IPS-15b (cell line): ENCODE measurements at regions not wholly inside any gene's neighbourhood (a gene's known extent, or its start where the extent isn't known, plus 50 kb on each side); places are given as distances from the start of the nearest gene placed in this dataset.
"Not testable (repeated sequence)": the region's sequence is repeated elsewhere in the genome, so short reads cannot be mapped to it uniquely, and the experiment has no call there.

Experiments used
- H3K27me3 ChIP-seq: one replicate; pipeline ENCODE4 v1.6.1; 2013; ENCODE audit warnings: low read length; ENCODE audit not compliant: control insufficient read depth, insufficient read depth
- H3K36me3 ChIP-seq: one replicate; pipeline ENCODE4 v1.6.1; 2013; ENCODE audit warnings: low read length; ENCODE audit not compliant: control insufficient read depth, insufficient read depth
- H3K4me1 ChIP-seq: one replicate; pipeline ENCODE4 v1.6.1; 2013; ENCODE audit warnings: mild to moderate bottlenecking, low read length; ENCODE audit not compliant: control insufficient read depth, insufficient read depth
- H3K4me3 ChIP-seq: one replicate; pipeline ENCODE4 v1.5.1; 2013; ENCODE audit warnings: low read depth, low read length
- H3K9ac ChIP-seq: one replicate; pipeline ENCODE4 v1.6.1; 2013; ENCODE audit warnings: low read depth, mild to moderate bottlenecking, low read length
- H3K9me3 ChIP-seq: one replicate; pipeline ENCODE4 v1.6.1; 2013; ENCODE audit warnings: mild to moderate bottlenecking, low read length; ENCODE audit not compliant: control insufficient read depth, insufficient read depth

DNA sequence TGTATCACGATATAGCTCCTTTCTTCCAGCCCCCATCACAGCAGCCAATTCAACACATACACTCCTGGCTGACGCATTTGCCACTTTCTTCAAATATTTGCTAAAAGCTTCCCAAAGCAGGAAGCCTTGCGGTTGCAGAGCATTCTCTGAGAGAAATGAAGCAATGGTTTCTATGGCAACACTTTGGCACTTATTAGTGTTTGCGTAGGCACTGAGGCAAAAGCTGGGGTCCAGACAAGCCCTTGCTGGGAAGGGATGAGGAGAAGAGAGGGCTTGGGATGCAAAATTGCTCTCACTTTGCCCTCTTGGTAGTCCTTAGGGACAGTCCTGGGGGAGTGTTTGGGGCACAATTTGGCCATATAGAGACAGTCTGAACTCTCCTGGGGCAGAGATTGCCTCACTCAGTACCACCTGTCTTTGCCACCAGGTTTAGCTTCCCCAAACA, 55.0 kb upstream of the PAK3 start:
- H3K36me3 ChIP-seq, result no peaks in the 10 kb centered on the region
- no peaks in the 10 kb centered on the region for H3K9me3 ChIP-seq
- H3K9ac ChIP-seq, result no peak overlapping the region
- H3K27me3 ChIP-seq, result no peaks in the 10 kb centered on the region
- H3K4me3 ChIP-seq, result no peak overlapping the region
- no peaks in the 10 kb centered on the region for H3K4me1 ChIP-seq

GRCh38 chrX:111040377-111041017, 55.5 kb upstream of the PAK3 start:
- Histone ChIP-seq H3K36me3 (no peaks in the 10 kb centered on the region), H3K9ac (no peak overlapping the region), H3K4me1 (no peaks in the 10 kb centered on the region), H3K9me3 (no peaks in the 10 kb centered on the region), H3K27me3 (no peaks in the 10 kb centered on the region), H3K4me3 (no peak overlapping the region)

- no peaks in the 10 kb centered on the region for H3K9me3 ChIP-seq
- H3K4me3 ChIP-seq, result no peak overlapping the region
- H3K27me3 ChIP-seq, result no peaks in the 10 kb centered on the region
- H3K9ac ChIP-seq, result no peak overlapping the region
- H3K36me3 ChIP-seq, result no peaks in the 10 kb centered on the region
- H3K4me1 ChIP-seq, result no peaks in the 10 kb centered on the region
Observed at GRCh38 chrX:111039606-111040005, 56.4 kb upstream of the PAK3 start.

GRCh38 chrX:111035991-111036390, 60.0 kb upstream of the PAK3 start:
- Histone ChIP-seq H3K4me1 (no peaks in the 10 kb centered on the region), H3K9me3 (no peaks in the 10 kb centered on the region), H3K4me3 (no peak overlapping the region), H3K36me3 (no peaks in the 10 kb centered on the region), H3K9ac (no peak overlapping the region), H3K27me3 (no peaks in the 10 kb centered on the region)

DNA sequence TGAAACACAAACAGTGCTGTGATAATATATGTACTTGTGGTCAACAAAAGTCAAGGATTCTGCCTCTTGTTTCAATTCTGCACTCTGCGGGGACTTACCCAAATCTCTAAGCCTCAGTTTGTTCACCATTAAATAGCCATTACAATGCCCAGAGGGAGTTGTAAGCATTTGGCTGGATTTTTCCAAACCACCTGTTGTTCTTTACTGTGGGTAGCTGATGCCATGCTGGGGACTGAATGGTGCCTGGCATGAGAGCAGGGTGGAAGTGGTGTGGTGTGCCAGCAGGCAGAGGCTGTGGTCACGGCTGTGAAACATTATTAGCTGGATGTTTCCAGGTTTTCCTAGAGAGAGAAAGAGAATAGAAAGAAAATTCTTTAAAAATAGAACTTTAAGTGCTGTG, 60.7 kb upstream of the PAK3 start:
- H3K9me3 ChIP-seq, result no peaks in the 10 kb centered on the region
- H3K36me3 ChIP-seq, result no peaks in the 10 kb centered on the region

DNA sequence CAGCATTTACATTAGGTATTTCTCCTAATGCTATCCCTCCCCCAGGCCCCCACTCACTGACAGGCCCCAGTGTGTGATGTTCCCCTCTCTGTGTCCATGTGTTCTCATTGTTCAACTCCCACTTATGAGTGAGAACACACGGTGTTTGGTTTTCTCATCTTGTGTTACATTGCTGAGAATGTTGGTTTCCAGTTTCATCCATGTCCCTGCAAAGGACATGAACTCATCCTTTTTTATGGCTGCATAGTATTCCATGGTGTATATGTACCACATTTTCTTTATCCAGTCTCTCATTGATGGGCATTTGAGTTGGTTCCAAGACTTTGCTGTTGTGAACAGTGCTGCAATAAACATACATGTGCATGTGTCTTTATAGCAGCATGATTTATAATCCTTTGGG, 73.0 kb upstream of the PAK3 start:
- H3K4me1 ChIP-seq, H3K9ac ChIP-seq, H3K9me3 ChIP-seq, H3K4me3 ChIP-seq, H3K27me3 ChIP-seq, H3K36me3 ChIP-seq: not testable (repeated sequence)

More for the DNA sequence above, 60.7 kb upstream of the PAK3 start:
- Histone ChIP-seq H3K27me3 (no peaks in the 10 kb centered on the region), H3K4me3 (no peak overlapping the region), H3K9ac (no peak overlapping the region), H3K4me1 (no peaks in the 10 kb centered on the region)

GRCh38 chrX:111020283-111020682, 75.7 kb upstream of the PAK3 start:
- H3K27me3 ChIP-seq, result no peaks in the 10 kb centered on the region
- no peaks in the 10 kb centered on the region for H3K36me3 ChIP-seq
- H3K9ac ChIP-seq, result no peak overlapping the region
- no peaks in the 10 kb centered on the region for H3K4me1 ChIP-seq
- no peaks in the 10 kb centered on the region for H3K9me3 ChIP-seq
- no peak overlapping the region for H3K4me3 ChIP-seq

DNA sequence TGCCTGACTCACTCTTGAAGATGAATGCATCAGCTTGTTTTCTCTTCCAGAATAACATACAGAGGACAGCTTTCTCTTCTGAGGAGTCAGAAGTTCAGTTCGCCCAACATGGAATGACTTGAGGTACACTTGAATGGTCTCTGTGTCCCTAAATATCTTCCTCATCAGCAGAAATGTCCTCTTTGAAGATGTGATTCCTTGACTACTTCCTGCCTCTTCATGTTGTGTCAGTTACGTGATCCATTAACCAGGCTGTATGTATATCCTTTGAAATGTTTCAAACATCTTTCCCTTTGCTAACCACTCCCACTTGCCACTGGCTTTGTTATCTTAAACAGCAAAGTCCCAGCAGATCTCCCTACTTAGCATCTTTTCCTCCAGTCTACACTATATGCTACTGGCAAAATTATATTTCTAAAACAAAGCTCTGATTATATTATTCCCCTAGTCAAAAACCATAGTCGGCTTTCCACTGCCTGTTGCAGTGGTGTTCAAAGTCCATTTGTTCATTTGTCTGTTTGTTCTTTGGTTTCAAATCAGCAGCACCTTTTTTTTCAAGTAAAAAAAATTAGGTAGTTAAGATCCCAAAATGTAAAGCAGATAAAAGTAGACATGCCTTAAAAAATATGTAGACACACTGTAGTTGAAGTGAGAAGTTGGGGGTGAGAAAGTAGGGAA, 82.1 kb upstream of the PAK3 start:
- peaks cover 12% of the 10 kb centered on the region for H3K4me1 ChIP-seq
- no peaks in the 10 kb centered on the region for H3K9me3 ChIP-seq
- no peak overlapping the region for H3K9ac ChIP-seq
- no peaks in the 10 kb centered on the region for H3K36me3 ChIP-seq
- H3K4me3 ChIP-seq, result no peak overlapping the region
- no peaks in the 10 kb centered on the region for H3K27me3 ChIP-seq

DNA sequence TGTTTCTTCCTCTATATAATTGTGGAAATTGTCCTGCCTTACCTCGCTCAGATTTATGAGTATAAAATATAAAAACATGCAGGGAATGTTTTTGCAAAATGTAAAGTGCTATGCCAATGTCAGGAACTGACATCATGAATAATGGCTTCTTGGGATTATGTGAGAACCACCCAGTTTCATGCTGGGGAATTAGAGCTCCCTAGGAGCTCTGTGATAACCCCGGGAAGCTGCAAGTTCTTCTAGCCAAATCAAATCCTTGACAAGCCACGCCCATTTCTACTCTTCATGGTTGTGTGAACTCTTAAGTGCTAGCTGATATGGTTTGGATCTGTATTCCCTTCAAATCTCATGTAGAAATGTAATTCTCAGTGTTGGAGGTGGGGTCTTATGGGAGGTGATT, 85.9 kb upstream of the PAK3 start:
- no peaks in the 10 kb centered on the region for H3K27me3 ChIP-seq

GRCh38 chrX:111009256-111009655, 86.7 kb upstream of the PAK3 start:
- Histone ChIP-seq H3K36me3 (no peaks in the 10 kb centered on the region), H3K4me1 (peaks cover 17% of the 10 kb centered on the region), H3K27me3 (no peaks in the 10 kb centered on the region), H3K9ac (no peak overlapping the region), H3K9me3 (no peaks in the 10 kb centered on the region), H3K4me3 (no peak overlapping the region)

More for the DNA sequence above, 85.9 kb upstream of the PAK3 start:
- no peak overlapping the region for H3K9ac ChIP-seq
- H3K9me3 ChIP-seq, result no peaks in the 10 kb centered on the region
- H3K4me1 ChIP-seq, result peaks cover 17% of the 10 kb centered on the region
- H3K36me3 ChIP-seq, result no peaks in the 10 kb centered on the region
- no peak overlapping the region for H3K4me3 ChIP-seq

- H3K4me3 ChIP-seq, result no peak overlapping the region
- no peaks in the 10 kb centered on the region for H3K27me3 ChIP-seq
- peaks cover 13% of the 10 kb centered on the region for H3K4me1 ChIP-seq
- H3K36me3 ChIP-seq, result no peaks in the 10 kb centered on the region
- H3K9me3 ChIP-seq, result no peaks in the 10 kb centered on the region
- H3K9ac ChIP-seq, result no peak overlapping the region
Observed at GRCh38 chrX:111008126-111008525, 87.9 kb upstream of the PAK3 start.

DNA sequence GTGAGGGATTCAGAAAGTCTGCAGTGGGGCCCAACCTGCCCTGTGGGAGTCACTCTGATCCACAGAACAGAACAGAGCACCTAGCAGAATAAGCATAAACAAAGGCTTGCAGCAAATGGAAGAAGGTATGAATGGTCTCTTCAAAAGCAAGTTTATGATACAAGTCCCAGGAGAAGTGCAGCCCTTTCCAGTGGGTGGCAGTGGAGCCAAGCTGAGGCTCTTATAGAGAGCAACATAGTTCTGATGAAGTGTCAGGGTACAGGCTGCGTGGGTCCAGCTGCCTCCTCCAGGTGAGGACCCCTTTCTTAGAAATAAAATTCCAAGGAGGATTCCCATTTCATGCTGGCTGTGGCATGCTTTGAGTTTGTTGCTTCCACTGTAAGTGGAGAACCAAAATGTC, 88.8 kb upstream of the PAK3 start:
- no peaks in the 10 kb centered on the region for H3K36me3 ChIP-seq
- no peaks in the 10 kb centered on the region for H3K27me3 ChIP-seq
- no peak overlapping the region for H3K4me3 ChIP-seq
- H3K4me1 ChIP-seq, result peaks cover 13% of the 10 kb centered on the region
- H3K9me3 ChIP-seq, result no peaks in the 10 kb centered on the region
- no peak overlapping the region for H3K9ac ChIP-seq
